NOMO-1 treated with DMSO at 0.1 percent for 48 hours (cell line): ENCODE measurements at regions not wholly inside any gene's neighbourhood (a gene's known extent, or its start where the extent isn't known, plus 50 kb on each side); places are given as distances from the start of the nearest gene placed in this dataset.

ENCODE experiments used
- DNase-seq: peaks from one replicate; lab custom pipeline; 2025; ENCODE audit not compliant: unreplicated experiment; lab: John Stamatoyannopoulos, UW

DNA sequence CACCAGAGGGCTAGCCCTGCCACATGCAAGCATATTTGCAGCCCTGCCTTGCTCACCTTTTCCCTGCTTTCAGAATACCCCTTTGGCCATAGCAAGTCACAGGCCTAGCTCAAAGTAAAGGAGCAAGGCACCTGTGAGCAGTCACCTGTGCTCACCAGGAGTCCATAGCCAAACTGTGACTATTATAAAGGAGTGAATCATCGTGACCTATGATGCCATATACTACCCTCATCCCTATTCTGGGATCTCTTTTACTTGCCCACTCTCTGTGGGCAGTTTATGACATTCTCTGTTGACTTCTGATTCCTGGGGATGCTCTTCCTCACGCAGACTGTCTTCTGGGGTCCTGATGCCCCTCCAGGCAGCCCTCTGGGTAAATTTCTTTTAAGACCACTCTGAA is 200.5 kb upstream of the NLRP1 start:
- no peak for DNase-seq

DNA sequence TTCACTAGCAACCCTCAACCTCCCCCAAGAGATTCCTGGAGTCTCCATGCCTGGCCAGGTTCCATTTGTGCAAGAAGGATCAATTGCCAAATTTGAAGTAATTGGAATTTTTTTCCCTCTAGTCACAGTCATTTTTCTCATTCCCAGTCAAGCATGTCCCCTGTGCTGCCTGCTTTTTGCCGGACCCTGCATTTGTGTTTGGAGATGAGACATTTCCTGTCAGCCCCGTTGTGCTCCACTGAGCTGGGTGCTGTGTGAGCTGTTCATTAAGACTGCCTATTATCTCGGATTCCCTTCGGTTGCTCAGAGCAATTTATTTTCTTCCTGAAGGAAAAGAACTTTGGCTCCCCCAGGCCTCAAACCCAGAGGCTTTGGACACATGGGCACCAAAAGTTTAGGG is 201.0 kb upstream of the NLRP1 start:
- no peak for DNase-seq

DNA sequence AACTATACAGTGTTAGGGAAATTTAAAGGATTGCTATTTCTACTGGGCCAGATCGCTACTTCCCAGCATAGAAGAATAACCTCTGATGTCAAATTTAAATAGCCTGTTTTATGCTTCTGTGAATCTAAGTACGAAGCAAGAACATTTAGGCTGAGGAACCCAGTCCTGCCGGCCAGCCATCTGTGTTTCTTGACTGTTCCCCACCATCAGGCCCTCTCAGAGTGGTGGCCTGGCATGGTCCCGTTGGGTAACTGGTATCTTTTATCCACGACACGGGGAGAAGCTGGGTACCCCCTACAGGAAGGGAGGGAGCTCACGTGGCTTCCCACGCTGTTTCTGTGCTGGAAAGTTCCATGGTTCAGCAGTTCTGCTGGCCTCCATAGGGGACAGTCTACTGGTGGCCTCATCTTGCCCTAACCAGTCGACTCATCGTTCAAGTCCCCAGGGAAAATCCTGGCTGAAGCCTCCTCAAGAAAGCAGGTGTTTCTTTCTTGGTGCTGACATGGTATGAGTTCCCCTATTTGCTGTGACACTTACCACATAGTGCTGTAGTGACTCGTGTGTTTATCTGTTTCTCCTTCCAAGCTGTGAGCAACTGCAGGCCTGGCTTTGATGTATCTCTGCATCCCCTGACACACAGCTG is 201.7 kb upstream of the NLRP1 start:
- DNase-seq: no peak

DNA sequence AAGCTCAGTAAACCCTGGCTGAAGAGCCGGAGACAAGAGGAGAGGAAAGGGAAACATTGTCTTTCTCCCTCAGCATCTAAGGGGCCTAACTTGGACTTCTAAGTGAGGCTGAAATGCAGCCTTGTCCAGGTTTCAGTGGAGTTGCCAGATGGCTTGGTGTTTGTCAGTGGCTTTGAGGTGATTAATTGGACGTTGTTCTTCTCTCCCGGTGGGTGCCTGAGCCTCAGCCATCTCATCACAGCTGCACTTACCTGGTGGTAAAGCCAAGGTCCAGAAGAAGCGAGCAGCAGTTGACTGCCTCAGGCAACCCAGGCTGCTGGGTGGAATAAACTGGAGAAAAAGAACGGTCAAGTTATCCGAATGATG is 202.2 kb upstream of the NLRP1 start:
- DNase-seq: no peak

DNA sequence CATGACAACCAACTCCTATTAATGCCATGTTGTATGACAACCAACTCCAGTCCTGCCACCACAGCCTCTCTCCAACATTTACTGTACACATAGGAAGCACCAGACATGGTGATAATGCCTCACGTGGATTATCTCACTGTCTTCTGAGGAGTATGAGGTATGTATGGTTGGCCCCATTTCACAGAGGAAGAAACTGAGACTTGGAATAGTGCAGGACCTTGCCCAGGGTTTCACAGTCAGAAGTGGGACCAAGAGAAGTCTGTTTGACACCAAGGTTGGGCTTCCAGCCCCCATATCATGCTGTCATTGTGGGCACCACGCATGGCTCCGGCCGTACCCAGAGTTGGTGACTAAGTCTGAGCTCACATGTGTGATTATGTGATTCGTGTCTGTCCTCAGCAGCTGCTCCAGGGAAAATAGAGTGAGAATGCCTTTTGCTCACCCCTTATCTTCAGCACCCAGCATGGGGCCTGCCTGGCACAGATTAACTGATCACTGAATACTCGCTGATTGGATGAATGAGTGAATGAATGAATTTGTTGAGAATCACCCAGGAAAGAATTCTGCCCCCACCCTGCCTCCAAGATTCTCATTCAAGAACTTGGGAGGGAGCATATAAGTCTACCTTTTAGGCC is 204.1 kb upstream of the NLRP1 start:
- no peak for DNase-seq

DNA sequence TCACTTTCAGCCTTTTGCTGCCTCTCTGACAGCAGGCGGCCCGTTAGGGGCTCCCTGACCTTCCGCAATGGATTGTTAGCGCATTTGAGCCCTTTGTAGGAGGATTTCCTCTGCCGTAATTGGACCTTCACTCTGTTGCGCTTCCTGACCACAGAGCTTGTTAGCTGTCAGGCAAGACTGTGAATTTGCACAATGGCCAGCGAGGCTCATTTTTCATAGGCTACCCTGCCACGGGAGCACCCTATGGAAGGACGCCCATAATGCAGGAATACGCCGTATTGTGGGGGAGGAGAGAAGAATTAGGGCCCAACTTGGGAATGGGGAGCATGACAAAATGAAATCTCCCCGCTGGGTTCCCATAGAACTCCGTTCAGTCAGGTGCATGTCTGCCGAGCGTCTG is 205.2 kb upstream of the NLRP1 start:
- DNase-seq: no peak

DNA sequence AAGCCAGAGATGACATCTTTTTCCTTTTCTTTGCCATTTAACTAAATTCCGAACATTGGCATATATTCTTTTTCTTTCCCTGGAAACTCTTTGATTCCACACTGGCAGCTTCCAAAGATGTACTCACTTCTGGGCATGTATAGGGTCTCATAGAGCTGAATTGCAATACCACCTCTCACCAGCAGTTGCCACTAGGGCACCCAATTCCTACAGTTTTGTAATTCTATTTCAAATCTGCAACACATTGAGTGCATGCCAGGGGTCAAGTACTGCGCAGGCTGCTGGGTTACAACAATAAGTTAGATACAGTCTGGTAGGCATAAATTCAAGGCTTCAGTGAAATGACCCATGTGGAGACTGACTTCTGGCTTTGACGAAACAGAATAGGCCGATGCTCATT is 208.8 kb upstream of the NLRP1 start:
- DNase-seq: no peak

DNA sequence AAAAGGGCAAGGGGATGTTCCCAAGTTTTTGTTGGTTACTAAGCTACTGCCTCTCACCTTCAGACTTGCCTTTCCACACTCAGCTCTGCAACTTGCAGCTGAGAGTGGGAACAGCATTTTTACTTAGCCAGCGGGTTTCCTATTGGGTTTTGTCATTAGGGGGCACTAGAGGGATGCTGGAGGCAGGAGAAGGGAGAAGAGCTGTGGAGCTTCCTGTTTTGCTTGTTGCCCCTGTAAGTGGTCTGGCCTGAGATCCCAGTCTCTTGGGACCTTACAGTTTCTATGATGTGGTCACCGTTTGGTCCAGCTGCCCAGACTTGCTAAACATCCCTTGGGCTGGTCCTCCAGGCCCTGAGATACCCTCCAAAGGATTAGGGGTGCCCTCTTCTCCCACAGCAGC is 209.6 kb upstream of the NLRP1 start:
- DNase-seq: no peak

DNA sequence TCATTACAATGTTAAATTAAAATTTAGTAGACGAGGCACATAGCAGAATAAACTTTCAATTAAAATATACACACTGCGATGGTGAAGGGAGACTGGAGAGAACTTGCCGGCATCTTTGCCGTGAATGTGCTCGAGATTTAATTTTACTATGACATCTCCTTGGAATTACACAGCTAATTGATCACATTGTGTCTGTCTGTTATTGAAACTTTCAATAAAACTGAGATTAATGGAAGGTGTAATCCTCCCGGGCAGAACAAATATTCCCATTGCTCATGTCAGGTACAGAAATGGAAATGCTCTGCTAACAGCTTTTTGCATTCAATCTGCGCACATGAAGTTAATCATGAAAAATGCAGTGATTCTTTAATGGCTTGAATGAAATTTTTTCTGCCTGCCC is 210.1 kb upstream of the NLRP1 start:
- no peak for DNase-seq

DNA sequence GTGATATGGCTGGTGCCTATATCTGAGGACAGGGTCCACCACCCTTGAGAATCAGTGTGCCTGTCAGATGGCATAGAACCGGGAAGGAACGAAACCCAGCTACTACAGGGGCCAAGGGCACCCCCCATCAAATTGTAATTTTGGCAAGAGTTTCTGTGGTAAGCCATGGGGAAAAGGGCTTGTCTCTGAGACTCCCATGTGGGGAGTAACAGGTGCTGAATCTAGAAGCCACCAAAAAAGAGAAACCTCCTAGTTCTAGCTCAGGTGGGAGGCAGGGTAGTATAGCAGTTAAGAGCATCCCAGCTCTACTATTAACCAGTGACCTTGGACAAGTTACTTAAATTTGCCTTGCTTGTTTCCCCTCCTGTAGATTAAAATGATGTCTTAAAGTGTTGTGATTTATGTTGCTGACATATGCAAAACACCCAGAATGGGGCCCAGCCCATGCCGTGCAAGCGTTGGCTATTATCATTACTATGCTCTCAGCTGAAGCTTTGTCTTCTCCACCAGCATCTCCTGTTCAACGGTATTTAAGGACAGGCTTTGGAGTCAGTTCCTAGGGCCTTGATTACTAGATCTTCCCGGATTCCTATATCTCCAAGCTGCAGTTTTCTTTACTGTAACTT is 210.7 kb upstream of the NLRP1 start:
- no peak for DNase-seq

DNA sequence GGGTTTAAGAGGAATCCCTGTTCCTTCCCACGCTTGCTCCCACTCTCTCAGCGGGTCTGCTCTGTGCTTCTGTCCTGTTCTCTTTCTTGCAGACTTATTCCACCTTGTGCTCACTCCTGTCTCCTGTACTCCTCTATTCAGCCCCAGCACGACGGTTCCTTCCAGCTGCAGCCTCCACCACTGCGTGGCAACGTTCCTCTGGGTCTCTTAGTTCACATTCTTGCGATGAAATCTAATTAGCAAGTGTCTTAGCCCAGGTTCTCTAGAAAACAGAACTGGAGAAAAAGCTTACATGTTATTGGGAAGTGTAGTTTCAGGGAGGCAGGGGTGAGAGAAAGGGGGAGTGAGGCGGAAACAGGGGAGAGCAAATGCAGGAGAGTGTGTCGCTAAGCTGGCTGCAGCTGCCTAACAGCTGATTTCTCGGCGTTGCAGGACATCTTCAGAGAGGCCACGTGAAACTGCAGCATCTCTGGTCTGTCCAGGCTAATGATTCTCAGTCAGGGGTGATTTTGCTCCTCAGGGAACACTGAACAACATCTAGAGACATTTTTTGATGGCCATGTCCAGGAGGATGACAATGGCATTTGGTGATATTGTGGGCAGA is 213.2 kb upstream of the NLRP1 start:
- no peak for DNase-seq

DNA sequence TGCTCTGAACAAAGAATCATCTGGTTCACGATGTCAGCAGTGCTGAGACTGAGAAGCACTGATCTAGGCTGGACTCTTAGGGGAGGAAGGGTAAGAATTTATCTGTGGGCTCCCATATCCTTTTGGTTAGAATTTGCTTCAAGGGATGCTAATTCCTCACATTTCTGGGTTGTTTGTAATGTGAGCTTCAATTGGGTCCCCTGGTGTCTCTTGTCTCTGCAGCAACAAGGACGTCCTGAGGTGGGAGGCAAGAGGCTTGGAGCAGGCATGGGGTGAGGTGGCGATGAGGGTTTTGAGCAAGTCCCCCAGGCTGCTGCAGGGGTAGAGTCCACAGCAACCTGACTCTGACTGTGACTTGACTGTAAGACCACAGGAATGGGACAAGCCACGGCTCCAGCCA is 213.8 kb upstream of the NLRP1 start:
- no peak for DNase-seq

DNA sequence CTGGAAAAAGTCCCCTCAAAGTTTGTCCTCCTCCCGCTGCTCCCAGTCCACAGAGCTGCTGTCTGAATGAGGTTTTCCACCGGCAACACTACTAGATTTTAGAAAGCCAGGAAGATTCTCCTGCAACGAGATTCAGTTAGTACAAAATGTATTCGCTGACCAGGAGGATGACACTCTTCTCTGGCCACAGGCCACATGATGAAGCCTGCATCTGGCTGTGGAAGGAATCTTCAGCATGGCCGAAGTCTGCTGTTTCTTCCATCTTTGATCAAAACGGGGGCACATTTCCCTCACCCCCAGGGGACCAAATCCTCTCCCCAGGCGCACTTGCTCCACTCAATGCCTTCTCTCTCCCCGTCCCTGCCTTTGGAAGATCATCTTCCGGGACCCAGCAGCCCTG is 215.8 kb upstream of the NLRP1 start:
- no peak for DNase-seq

DNA sequence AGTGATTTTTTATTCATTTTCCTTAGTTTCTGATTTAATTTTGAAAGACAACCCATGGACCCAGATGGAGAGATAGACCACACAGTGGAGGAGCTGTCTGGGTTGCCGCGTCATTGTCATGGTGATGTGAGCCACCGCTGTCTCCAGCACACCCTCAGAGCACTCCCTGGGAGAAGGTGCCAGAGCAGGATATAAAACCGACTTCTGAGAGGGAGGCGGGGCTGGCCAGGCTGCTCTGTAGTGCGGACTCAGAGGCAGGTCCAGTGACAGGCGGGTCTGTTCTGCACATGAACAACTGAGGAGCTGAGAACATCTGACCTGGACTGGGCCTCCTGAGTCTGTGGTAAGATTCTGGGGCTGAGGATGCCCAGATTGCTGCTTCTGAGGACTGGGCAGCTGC is 216.3 kb upstream of the NLRP1 start:
- no peak for DNase-seq

DNA sequence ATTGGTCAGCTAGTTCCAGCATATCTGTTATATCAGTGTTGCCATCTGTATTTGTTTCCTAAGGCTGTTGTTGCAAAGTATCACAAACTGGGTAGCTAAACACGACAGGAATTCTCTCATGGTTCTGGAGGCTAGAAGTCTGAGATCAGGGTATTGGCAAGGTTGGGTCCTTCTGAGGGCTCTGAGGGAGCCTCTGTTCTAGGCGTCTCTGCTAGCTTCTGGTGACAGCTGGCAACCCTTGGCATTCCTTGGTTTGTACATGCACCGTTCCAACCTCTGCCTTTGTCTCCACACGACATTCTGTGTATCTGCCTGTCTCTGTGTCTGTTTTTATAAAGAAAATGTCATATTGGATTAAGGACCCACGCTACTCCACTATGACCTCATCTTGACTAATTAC is 219.9 kb upstream of the NLRP1 start:
- DNase-seq: no peak

DNA sequence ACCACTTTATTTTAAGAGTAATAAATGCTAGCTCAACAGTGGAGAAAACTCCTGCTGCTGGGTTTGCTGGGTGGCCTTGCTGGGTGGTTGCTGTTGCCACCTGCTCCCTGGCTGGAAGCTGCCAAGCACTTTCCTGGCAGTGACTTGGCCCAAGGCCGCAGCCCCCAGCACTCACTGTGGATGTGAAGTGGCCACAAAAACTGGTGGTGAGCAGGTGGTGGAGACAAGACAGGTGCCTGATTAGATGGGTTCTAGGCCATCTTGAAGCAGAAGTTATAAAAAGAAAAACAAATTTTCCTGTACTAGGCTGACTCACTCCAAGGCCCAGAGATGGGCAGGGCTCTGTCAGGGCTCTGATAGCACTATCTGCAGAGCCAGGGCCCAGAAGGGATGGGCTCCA is 224.7 kb upstream of the NLRP1 start:
- DNase-seq: no peak

DNA sequence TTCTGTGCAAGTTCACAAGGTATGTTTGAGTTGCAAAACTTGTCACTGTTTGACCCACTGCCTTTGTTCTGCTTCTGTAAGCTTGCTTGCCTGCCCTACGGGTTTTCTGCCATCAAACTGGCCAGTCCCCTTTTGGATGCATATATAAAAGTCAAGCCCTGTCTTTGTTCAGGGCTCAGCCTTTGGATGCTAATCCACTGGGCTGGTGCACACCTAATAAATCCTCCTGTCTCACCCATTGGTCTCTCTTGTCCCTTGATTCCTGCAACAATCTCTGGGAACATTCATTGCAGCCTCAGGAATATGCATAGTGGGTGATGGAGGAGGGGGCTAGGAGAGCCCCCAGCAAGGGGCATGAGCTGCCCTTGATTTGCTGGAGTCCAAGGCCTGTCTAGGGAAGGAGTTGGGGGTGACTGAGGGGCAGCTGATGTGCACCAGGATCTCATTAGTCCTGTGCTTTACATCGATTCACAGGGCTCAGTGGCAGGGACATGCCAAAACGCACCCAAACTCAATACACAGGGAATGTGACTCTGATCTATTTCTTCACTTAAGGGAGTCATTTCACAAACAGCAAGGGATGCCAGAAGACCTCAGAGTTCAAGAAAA is 225.4 kb upstream of the NLRP1 start:
- DNase-seq: no peak

DNA sequence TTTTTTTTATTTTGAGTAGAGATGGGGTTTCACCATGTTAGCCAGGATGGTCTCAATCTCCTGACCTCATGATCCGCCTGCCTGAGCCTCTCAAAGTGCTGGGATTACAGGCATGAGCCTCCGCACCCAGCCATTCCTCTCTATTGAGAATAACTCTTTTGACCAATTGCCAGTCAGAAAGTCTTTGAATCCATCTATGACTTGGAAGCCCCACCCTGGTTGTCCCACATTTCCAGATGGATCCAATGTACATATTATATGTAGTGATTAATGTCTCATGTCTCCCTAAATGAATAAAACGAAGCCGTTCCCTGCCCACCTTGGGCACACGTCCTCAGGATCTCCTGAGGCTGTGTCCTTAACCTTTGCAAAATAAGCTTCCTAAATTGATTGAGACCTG is 228.3 kb upstream of the NLRP1 start:
- DNase-seq: no peak

DNA sequence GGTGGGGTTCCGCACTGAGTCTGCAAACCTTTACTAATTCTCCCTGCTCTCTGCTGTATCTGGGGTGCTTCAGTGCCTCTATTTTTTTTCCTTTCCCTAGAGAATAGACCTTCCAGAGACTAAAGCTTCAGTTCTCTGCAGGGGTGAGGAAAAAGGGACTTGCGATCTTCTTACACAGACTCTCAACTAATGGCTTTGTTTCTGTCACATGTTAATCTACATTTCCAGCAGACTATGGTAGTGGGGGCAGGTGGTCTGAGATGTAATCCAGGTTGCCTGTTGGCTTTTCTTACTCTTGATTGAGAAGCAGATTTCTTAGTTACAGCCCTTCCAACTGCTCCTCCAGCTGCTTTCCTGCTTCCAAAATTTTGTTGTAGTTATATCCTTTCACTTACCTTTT is 229.0 kb upstream of the NLRP1 start:
- DNase-seq: no peak

DNA sequence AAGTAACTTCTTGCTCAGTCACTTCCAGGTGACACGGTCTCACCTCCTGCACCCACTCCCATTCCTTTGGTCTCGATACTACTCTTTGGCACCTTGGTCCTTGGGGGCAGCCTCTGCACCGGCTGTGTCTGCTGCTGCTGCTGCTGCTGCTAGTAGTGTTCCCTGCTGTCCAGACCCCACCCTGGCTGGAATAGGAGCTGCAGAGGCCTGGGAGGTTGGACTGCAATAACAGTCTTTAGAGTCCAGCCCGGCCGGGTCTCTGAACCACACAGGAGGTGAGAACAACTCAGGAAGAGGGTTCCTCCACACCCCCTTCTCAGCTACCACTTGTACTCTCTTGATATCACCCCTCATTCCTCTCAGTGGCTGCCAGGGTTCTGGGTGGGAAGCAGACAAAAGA is 231.1 kb upstream of the NLRP1 start:
- DNase-seq: no peak

DNA sequence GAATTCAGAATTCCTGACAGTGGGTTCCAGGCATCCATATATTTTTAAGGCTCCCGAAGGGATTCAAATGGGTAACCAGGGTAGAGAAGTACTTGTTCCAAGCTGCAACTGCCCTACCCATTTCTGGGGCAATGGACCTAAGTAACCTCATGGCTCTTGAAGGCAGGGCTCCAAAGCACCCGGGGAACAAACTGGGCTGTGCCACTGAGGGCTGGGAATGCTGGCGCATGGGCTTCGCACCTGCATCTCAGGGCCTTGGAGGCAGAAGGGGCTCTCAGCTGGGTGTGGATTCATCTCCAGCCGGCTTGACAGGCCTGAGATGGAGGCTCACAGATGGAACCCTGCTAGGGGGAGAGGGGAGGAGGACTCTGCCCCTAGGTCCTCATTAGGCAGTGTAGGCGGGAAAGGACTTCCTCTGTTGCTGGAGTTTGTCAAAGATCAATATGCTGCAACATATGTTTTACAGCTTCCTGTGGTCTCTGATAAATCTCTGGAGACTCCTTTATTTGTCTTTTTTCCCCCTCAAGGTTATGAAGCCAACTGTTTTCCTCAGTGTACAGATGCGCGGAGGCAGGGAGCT is 232.3 kb upstream of the NLRP1 start:
- DNase-seq: no peak
